ENCODE measurements at regions not wholly inside any gene's neighbourhood (a gene's known extent, or its start where the extent isn't known, plus 50 kb on each side); places are given as distances from the start of the nearest gene placed in this dataset.
A peak's percentile ranks its signal among the peaks of the same experiment; 100 is the strongest.

GRCh38 chr1:50308878-50309277 lies 114.4 kb downstream of the DMRTA2 start (continued):
- TF ChIP-seq NPAS2 (CRISPR knock-in tag; IDR thresholded peaks at IDR 0.05; ENCODE audit: borderline replicate concordance): no peak
- TF ChIP-seq ZFP36L2 (CRISPR knock-in tag; IDR thresholded peaks at IDR 0.05): peak; percentile 79; the same call in 1 of the 2 replicates
- TF ChIP-seq, protein P1, sequence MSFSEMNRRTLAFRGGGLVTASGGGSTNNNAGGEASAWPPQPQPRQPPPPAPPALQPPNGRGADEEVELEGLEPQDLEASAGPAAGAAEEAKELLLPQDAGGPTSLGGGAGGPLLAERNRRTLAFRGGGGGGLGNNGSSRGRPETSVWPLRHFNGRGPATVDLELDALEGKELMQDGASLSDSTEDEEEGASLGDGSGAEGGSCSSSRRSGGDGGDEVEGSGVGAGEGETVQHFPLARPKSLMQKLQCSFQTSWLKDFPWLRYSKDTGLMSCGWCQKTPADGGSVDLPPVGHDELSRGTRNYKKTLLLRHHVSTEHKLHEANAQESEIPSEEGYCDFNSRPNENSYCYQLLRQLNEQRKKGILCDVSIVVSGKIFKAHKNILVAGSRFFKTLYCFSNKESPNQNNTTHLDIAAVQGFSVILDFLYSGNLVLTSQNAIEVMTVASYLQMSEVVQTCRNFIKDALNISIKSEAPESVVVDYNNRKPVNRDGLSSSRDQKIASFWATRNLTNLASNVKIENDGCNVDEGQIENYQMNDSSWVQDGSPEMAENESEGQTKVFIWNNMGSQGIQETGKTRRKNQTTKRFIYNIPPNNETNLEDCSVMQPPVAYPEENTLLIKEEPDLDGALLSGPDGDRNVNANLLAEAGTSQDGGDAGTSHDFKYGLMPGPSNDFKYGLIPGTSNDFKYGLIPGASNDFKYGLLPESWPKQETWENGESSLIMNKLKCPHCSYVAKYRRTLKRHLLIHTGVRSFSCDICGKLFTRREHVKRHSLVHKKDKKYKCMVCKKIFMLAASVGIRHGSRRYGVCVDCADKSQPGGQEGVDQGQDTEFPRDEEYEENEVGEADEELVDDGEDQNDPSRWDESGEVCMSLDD (CRISPR knock-in tag; IDR thresholded peaks at IDR 0.05; ENCODE audit: borderline replicate concordance): 0 out of 2 replicates have a peak, but pooled peaks have one; percentile 54
- no peak for TF ChIP-seq ZNF619 (CRISPR knock-in tag; IDR thresholded peaks at IDR 0.05)
- 0 out of 2 replicates have a peak, but pooled peaks have one; percentile 29 for TF ChIP-seq RARA (CRISPR knock-in tag; IDR thresholded peaks at IDR 0.05)
- TF ChIP-seq IRF2 (CRISPR knock-in tag; IDR thresholded peaks at IDR 0.05): peak; percentile 23; the same call in 1 of the 2 replicates
- 0 out of 2 replicates have a peak, but pooled peaks have one; percentile 42 for TF ChIP-seq KAT8 (CRISPR knock-in tag; IDR thresholded peaks at IDR 0.05)
- TF ChIP-seq ZNF430 (CRISPR knock-in tag; IDR thresholded peaks at IDR 0.05): peak; percentile 75
- no peak for TF ChIP-seq ZNF275 (CRISPR knock-in tag; IDR thresholded peaks at IDR 0.05; ENCODE audit: borderline replicate concordance)
- peak; percentile 61 for TF ChIP-seq ZNF574 (CRISPR knock-in tag; IDR thresholded peaks at IDR 0.05)
- TF ChIP-seq WIZ (CRISPR knock-in tag; IDR thresholded peaks at IDR 0.05): peak; percentile 98
- TF ChIP-seq NCOA2 (CRISPR knock-in tag; IDR thresholded peaks at IDR 0.05): 0 out of 2 replicates have a peak, but pooled peaks have one; percentile 33
- TF ChIP-seq HDAC1 (CRISPR knock-in tag; IDR thresholded peaks at IDR 0.05): no peak
- TF ChIP-seq ZNF543 (CRISPR knock-in tag; IDR thresholded peaks at IDR 0.05): no peak
- peak; percentile 73; the same call in 1 of the 2 replicates for TF ChIP-seq ZNF558 (CRISPR knock-in tag; IDR thresholded peaks at IDR 0.05; ENCODE audit: borderline replicate concordance)
- no peak for TF ChIP-seq ZNF781 (CRISPR knock-in tag; IDR thresholded peaks at IDR 0.05; ENCODE audit: borderline replicate concordance, not compliant biosample characterization)
- no peak for TF ChIP-seq ZNF547 (CRISPR knock-in tag; IDR thresholded peaks at IDR 0.05)
- no peak for TF ChIP-seq ZNF891 (CRISPR knock-in tag; IDR thresholded peaks at IDR 0.05)
- TF ChIP-seq, protein P2, sequence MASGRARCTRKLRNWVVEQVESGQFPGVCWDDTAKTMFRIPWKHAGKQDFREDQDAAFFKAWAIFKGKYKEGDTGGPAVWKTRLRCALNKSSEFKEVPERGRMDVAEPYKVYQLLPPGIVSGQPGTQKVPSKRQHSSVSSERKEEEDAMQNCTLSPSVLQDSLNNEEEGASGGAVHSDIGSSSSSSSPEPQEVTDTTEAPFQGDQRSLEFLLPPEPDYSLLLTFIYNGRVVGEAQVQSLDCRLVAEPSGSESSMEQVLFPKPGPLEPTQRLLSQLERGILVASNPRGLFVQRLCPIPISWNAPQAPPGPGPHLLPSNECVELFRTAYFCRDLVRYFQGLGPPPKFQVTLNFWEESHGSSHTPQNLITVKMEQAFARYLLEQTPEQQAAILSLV (CRISPR knock-in tag; IDR thresholded peaks at IDR 0.05; ENCODE audit: borderline replicate concordance): no peak
- no peak for TF ChIP-seq ZNF160 (CRISPR knock-in tag; IDR thresholded peaks at IDR 0.05)
- TF ChIP-seq SMARCE1 (IDR thresholded peaks at IDR 0.05; ENCODE audit: borderline replicate concordance): no peak
- TF ChIP-seq EHMT2 (IDR thresholded peaks at IDR 0.05; ENCODE audit: borderline replicate concordance, low read depth, low read length): peak; percentile 94; the same call in 1 of the 2 replicates
